PFSK-1 (cell line): ENCODE measurements at regions not wholly inside any gene's neighbourhood (a gene's known extent, or its start where the extent isn't known, plus 50 kb on each side); places are given as distances from the start of the nearest gene placed in this dataset.

Experiments used
- FOXP2 ChIP-seq: optimal IDR thresholded peaks from 2 replicates; pipeline ENCODE3; 2011; ENCODE audit warnings: borderline replicate concordance, control low read depth, inconsistent platforms; ENCODE audit not compliant: insufficient read depth; ENCODE audit errors: extremely low read length, extremely low read depth
- POLR2AphosphoS5 ChIP-seq: IDR thresholded peaks from 2 replicates; pipeline ENCODE4 v1.6.1; 2012; ENCODE audit warnings: low read depth, mild to moderate bottlenecking, control low read depth, low read length, moderate library complexity
- SIN3A ChIP-seq: IDR thresholded peaks from 2 replicates; pipeline ENCODE4 v1.6.1; 2012; ENCODE audit warnings: mild to moderate bottlenecking, low read length, moderate library complexity, borderline replicate concordance; ENCODE audit not compliant: insufficient read depth
- TAF1 ChIP-seq: IDR thresholded peaks from 2 replicates; pipeline ENCODE4 v1.6.1; 2012; ENCODE audit warnings: low read length, control low read depth, borderline replicate concordance; ENCODE audit not compliant: insufficient read depth
- TF ChIP-seq, protein P1 (sequence below), 2 experiments: IDR thresholded peaks; 2 replicates each; pipeline versions ENCODE4 v1.6.1 to v1.8.0; 2011 to 2012; ENCODE audit warnings: low read depth in 2 of 2, low read length in 2 of 2, control low read depth in 1 of 2, inconsistent platforms in 1 of 2, mild to moderate bottlenecking in 1 of 2, moderate library complexity in 1 of 2; ENCODE audit not compliant: insufficient read depth in 1 of 2

DNA sequence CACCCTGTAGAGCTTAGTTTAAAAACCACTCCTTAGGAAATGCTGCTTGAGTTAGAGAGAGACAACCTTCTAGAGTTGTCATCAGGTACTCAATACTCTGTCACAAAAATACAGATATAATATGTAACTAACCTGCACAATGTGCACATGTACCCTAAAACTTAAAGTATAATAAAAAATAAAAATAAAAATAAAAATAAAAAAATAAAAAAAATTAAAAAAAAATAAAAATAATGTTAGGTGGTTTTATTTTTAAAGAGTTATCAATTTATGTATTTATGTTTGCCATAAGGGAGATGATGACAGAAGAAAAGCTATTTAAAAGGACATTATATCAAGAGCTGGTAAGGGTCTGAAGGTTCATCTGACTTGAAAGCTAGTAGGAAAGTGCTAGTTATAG, 397.9 kb downstream of the TMA16 start:
- TF ChIP-seq TAF1, result no peak
- TF ChIP-seq, protein P1, sequence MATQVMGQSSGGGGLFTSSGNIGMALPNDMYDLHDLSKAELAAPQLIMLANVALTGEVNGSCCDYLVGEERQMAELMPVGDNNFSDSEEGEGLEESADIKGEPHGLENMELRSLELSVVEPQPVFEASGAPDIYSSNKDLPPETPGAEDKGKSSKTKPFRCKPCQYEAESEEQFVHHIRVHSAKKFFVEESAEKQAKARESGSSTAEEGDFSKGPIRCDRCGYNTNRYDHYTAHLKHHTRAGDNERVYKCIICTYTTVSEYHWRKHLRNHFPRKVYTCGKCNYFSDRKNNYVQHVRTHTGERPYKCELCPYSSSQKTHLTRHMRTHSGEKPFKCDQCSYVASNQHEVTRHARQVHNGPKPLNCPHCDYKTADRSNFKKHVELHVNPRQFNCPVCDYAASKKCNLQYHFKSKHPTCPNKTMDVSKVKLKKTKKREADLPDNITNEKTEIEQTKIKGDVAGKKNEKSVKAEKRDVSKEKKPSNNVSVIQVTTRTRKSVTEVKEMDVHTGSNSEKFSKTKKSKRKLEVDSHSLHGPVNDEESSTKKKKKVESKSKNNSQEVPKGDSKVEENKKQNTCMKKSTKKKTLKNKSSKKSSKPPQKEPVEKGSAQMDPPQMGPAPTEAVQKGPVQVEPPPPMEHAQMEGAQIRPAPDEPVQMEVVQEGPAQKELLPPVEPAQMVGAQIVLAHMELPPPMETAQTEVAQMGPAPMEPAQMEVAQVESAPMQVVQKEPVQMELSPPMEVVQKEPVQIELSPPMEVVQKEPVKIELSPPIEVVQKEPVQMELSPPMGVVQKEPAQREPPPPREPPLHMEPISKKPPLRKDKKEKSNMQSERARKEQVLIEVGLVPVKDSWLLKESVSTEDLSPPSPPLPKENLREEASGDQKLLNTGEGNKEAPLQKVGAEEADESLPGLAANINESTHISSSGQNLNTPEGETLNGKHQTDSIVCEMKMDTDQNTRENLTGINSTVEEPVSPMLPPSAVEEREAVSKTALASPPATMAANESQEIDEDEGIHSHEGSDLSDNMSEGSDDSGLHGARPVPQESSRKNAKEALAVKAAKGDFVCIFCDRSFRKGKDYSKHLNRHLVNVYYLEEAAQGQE (IDR thresholded peaks at IDR 0.05; ENCODE audit: insufficient read depth in 1 of 2, low read depth in 2 of 2, low read length in 2 of 2), result no peak
- TF ChIP-seq SIN3A, result no peak
- no peak for TF ChIP-seq POLR2AphosphoS5
- TF ChIP-seq FOXP2, result no peak

DNA sequence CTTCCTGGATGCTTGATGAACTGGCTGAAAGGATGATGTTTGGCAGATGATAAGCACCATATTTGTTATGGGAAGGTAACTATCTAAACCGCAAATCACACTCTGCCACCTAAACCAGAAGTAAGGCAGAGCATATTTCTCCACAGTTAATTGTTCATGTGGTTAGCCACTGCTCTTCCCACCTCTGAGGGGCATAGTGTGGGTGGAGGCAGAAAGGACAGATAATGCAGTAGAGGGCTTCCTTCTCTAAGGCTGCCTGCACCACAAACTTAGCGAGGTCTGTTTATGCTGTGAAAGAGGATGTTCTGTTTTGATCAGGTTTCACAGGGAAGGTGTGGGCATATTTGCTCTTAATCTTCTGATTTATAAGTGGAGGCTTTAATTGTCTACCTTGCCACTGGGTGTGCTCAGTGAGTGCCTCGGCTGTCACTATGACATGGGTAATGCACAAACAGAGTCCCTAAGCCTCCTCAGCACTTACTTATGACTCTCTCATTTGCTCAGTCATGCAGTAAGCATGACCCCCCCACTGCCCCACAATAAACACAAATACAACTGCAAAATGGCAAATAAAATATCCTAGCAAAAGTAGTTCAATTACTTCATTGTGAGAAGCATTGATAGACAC, 401.0 kb downstream of the TMA16 start:
- TF ChIP-seq, protein P1 (IDR thresholded peaks at IDR 0.05; ENCODE audit: insufficient read depth in 1 of 2, low read depth in 2 of 2, low read length in 2 of 2), result no peak
- no peak for TF ChIP-seq FOXP2
- no peak for TF ChIP-seq SIN3A
- TF ChIP-seq TAF1, result no peak
- no peak for TF ChIP-seq POLR2AphosphoS5

DNA sequence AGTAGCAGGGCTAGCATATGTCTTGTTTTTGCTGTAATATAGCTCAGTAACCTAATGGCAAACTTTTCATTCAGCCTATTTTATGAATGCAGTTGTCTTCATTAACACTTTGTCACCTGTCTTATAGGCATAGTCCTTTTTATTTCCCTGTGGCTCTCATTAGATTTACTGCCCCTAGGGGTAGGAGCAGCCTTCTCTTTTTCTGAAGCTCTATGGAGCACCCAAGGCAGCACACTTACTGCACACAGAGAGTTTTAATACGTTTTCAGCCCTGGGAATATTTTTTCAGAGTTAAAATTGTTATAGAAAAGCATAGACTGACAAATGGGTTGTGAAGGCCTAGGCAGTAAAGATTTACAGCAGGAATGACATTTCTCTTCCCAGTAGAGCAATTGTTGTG, 406.8 kb downstream of the TMA16 start:
- TF ChIP-seq, protein P1 (IDR thresholded peaks at IDR 0.05; ENCODE audit: insufficient read depth in 1 of 2, low read depth in 2 of 2, low read length in 2 of 2), result no peak
- TF ChIP-seq TAF1 (no peak), FOXP2 (no peak), SIN3A (no peak), POLR2AphosphoS5 (no peak)

DNA sequence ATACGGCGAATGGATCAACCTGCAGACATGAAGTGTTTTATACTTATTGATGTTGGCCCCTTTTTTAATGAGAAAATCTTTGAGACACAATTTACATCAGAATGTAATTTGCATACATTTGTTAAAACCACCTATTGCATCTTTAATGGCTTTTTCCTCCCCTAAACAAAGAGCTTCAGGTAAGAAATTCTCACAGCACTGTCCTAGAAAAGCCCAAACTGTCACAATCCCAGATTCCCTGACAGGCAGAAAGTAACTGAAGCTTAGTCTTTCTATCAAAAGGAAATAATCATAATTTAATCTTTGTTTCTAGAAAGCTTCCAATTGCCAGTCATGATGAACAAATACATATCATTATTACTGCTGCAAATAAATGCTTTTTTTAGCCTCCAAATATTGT, 407.9 kb downstream of the TMA16 start:
- TF ChIP-seq POLR2AphosphoS5, result no peak
- no peak for TF ChIP-seq SIN3A
- TF ChIP-seq, protein P1 (IDR thresholded peaks at IDR 0.05; ENCODE audit: insufficient read depth in 1 of 2, low read depth in 2 of 2, low read length in 2 of 2), result no peak
- no peak for TF ChIP-seq TAF1
- TF ChIP-seq FOXP2, result no peak

DNA sequence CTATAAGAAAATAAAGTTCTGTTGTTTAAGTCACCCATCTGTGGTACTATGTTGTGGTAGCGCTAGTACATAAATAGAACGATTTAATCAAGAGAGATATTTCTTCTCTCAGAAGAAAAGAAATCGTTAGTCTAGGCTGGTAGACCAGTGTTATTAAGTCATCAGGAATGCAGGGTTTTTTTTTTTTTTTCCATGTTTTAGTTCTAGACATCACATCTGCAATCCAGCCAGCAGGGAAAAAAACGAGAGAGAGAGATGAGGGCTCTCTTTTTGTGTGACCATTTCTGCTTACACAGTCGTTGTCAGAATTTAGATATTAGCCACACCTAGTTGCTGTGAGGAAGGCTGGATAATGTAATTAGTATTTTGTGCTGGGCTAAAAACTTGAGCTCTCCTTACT, 417.4 kb downstream of the TMA16 start:
- TF ChIP-seq SIN3A, result no peak
- no peak for TF ChIP-seq FOXP2
- TF ChIP-seq, protein P1 (IDR thresholded peaks at IDR 0.05; ENCODE audit: insufficient read depth in 1 of 2, low read depth in 2 of 2, low read length in 2 of 2), result no peak
- TF ChIP-seq TAF1, result no peak
- TF ChIP-seq POLR2AphosphoS5, result no peak
